ENCODE measurements at regions not wholly inside any gene's neighbourhood (a gene's known extent, or its start where the extent isn't known, plus 50 kb on each side); places are given as distances from the start of the nearest gene placed in this dataset.
A peak's percentile ranks its signal among the peaks of the same experiment; 100 is the strongest.

DNA sequence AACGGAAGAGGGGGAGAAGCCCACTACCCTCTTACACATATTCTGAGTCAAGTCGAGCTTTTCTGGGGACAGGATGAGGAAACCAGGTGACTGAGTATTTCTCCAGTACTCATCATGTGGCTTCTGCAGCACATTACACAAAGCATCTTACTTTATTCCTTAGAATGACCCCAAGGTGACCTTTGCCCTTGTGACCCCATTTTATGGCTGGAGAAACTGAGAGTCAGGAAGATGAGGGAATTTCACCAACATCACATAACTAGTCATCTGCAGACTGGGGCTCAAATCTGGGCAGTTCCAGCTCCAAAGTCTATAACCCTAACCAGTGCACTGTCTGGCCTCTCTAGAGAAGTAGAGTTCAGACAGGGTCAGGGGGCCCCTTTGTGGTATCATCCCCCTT is 707.0 kb downstream of the UQCRFS1 start:
- Histone ChIP-seq H3K4me2 (ENCODE audit: insufficient read depth, low read length, poor library complexity, severe bottlenecking) (no peak overlapping the region), H3K14ac (ENCODE audit: low read length) (no peak overlapping the region), H3K4me1 (ENCODE audit: control insufficient read depth in 2 of 2, insufficient read depth in 1 of 2, low read depth in 1 of 2, low read length in 2 of 2) (peaks cover 0 to 16% of the 10 kb centered on the region in 2 donors), H3K23ac (ENCODE audit: low read depth, low read length, poor library complexity) (no peak overlapping the region), H3K27ac (replicated peaks; ENCODE audit: low read length) (no peak overlapping the region), H4K91ac (ENCODE audit: low read depth, low read length, poor library complexity) (no peak overlapping the region), H2BK5ac (ENCODE audit: low read length) (no peak overlapping the region), H3K4ac (ENCODE audit: low read length) (no peak overlapping the region), H2AK5ac (ENCODE audit: low read depth, low read length) (no peak overlapping the region), H3K9ac (ENCODE audit: low read depth, low read length, poor library complexity) (no peak overlapping the region), H2BK120ac (ENCODE audit: low read depth, low read length) (no peak overlapping the region), H3K9me3 (replicated peaks in 1 of 2; ENCODE audit: control insufficient read depth in 2 of 2, insufficient read depth in 1 of 2, low read depth in 1 of 2, low read length in 2 of 2) (no peaks in the 10 kb centered on the region), H3K36me3 (replicated peaks in 1 of 2; ENCODE audit: control insufficient read depth in 2 of 2, insufficient read depth in 2 of 2, low read length in 2 of 2) (no peaks in the 10 kb centered on the region), H2AFZ (ENCODE audit: low read length) (no peak overlapping the region), H4K8ac (ENCODE audit: low read depth, low read length) (no peak overlapping the region), H2BK12ac (ENCODE audit: low read length) (no peak overlapping the region), H3K79me1 (ENCODE audit: low read depth, low read length) (no peaks in the 10 kb centered on the region), H3K4me3 (ENCODE audit: low read length in 2 of 2) (no peak overlapping the region), H2BK15ac (ENCODE audit: low read length) (no peak overlapping the region), H3K18ac (ENCODE audit: low read length) (no peak overlapping the region), H3K27me3 (ENCODE audit: control insufficient read depth in 3 of 3, insufficient read depth in 3 of 3, low read depth in 1 of 3, low read length in 3 of 3) (no peaks in the 10 kb centered on the region)
- no peak for DNase-seq (ENCODE audit: low spot score)
- no CpG with 5 or more reads among the region's 2 CpGs for WGBS, 2 donors (ENCODE audit: extremely low coverage in 2 of 2, insufficient read length in 2 of 2, insufficient replicate concordance in 1 of 2)

- Histone ChIP-seq H3K4me3 (ENCODE audit: low read length in 2 of 2) (no peak overlapping the region), H3K4me2 (ENCODE audit: insufficient read depth, low read length, poor library complexity, severe bottlenecking) (no peak overlapping the region), H2BK15ac (ENCODE audit: low read length) (no peak overlapping the region), H3K9ac (ENCODE audit: low read depth, low read length, poor library complexity) (no peak overlapping the region), H2BK5ac (ENCODE audit: low read length) (no peak overlapping the region), H3K79me1 (ENCODE audit: low read depth, low read length) (no peaks in the 10 kb centered on the region), H4K91ac (ENCODE audit: low read depth, low read length, poor library complexity) (no peak overlapping the region), H2AFZ (ENCODE audit: low read length) (no peak overlapping the region), H3K27ac (replicated peaks; ENCODE audit: low read length) (no peak overlapping the region), H3K27me3 (ENCODE audit: control insufficient read depth in 3 of 3, insufficient read depth in 3 of 3, low read depth in 1 of 3, low read length in 3 of 3) (no peaks in the 10 kb centered on the region), H3K23ac (ENCODE audit: low read depth, low read length, poor library complexity) (no peak overlapping the region), H3K14ac (ENCODE audit: low read length) (no peak overlapping the region), H4K8ac (ENCODE audit: low read depth, low read length) (no peak overlapping the region), H2AK5ac (ENCODE audit: low read depth, low read length) (no peak overlapping the region), H3K36me3 (replicated peaks in 1 of 2; ENCODE audit: control insufficient read depth in 2 of 2, insufficient read depth in 2 of 2, low read length in 2 of 2) (no peaks in the 10 kb centered on the region), H3K4me1 (ENCODE audit: control insufficient read depth in 2 of 2, insufficient read depth in 1 of 2, low read depth in 1 of 2, low read length in 2 of 2) (peaks cover 0 to 16% of the 10 kb centered on the region in 2 donors), H3K18ac (ENCODE audit: low read length) (peak overlapping the region; percentile 56), H2BK12ac (ENCODE audit: low read length) (no peak overlapping the region), H2BK120ac (ENCODE audit: low read depth, low read length) (no peak overlapping the region), H3K9me3 (replicated peaks in 1 of 2; ENCODE audit: control insufficient read depth in 2 of 2, insufficient read depth in 1 of 2, low read depth in 1 of 2, low read length in 2 of 2) (no peaks in the 10 kb centered on the region), H3K4ac (ENCODE audit: low read length) (no peak overlapping the region)
- no CpG with 5 or more reads among the region's 3 CpGs for WGBS, 2 donors (ENCODE audit: extremely low coverage in 2 of 2, insufficient read length in 2 of 2, insufficient replicate concordance in 1 of 2)
- no peak for DNase-seq (ENCODE audit: low spot score)
Observed at GRCh38 chr19:28505134-28505533, 707.8 kb downstream of the UQCRFS1 start.

DNA sequence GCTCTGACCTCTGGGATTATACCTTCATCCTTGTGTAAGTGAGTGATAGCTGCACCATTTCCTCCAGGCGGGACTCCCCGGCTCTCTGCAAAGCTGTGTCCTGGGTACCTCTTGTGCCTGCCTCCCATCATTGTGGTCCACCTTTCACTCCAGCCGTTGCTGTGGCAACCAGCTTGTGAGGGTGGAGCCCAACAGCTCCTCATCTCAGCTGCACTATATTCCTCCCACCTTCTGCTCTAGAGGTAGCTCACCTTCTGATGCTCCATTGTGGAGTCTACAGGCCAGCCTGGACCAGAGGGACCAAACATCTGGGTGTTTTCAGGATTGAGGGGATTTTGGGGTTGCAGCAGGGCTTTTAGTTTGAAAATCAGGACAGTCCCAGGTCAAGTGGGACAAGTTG is 708.2 kb downstream of the UQCRFS1 start:
- H2AK5ac ChIP-seq (ENCODE audit: low read depth, low read length): no peak overlapping the region
- H4K91ac ChIP-seq (ENCODE audit: low read depth, low read length, poor library complexity): no peak overlapping the region
- no peak overlapping the region for H2BK120ac ChIP-seq (ENCODE audit: low read depth, low read length)
- no peak overlapping the region for H3K9ac ChIP-seq (ENCODE audit: low read depth, low read length, poor library complexity)
- peak overlapping the region; percentile 14 for H3K23ac ChIP-seq (ENCODE audit: low read depth, low read length, poor library complexity)
- H3K27ac ChIP-seq (replicated peaks; ENCODE audit: low read length): no peak overlapping the region
- no peak for DNase-seq (ENCODE audit: low spot score)
- H3K27me3 ChIP-seq (ENCODE audit: control insufficient read depth in 3 of 3, insufficient read depth in 3 of 3, low read depth in 1 of 3, low read length in 3 of 3): no peaks in the 10 kb centered on the region
- H3K4me2 ChIP-seq (ENCODE audit: insufficient read depth, low read length, poor library complexity, severe bottlenecking): no peak overlapping the region
- no CpG with 5 or more reads among the region's 3 CpGs for WGBS, 2 donors (ENCODE audit: extremely low coverage in 2 of 2, insufficient read length in 2 of 2, insufficient replicate concordance in 1 of 2)
- no peak overlapping the region for H3K4ac ChIP-seq (ENCODE audit: low read length)
- peak overlapping the region; percentile 56 for H3K18ac ChIP-seq (ENCODE audit: low read length)
- H2BK5ac ChIP-seq (ENCODE audit: low read length): no peak overlapping the region
- no peak overlapping the region for H2BK12ac ChIP-seq (ENCODE audit: low read length)
- no peak overlapping the region for H2BK15ac ChIP-seq (ENCODE audit: low read length)
- H3K14ac ChIP-seq (ENCODE audit: low read length): no peak overlapping the region
- no peaks in the 10 kb centered on the region for H3K36me3 ChIP-seq (replicated peaks in 1 of 2; ENCODE audit: control insufficient read depth in 2 of 2, insufficient read depth in 2 of 2, low read length in 2 of 2)
- no peak overlapping the region for H3K4me3 ChIP-seq (ENCODE audit: low read length in 2 of 2)
- peaks cover 0 to 16% of the 10 kb centered on the region in 2 donors for H3K4me1 ChIP-seq (ENCODE audit: control insufficient read depth in 2 of 2, insufficient read depth in 1 of 2, low read depth in 1 of 2, low read length in 2 of 2)
- H4K8ac ChIP-seq (ENCODE audit: low read depth, low read length): no peak overlapping the region
- H3K9me3 ChIP-seq (replicated peaks in 1 of 2; ENCODE audit: control insufficient read depth in 2 of 2, insufficient read depth in 1 of 2, low read depth in 1 of 2, low read length in 2 of 2): no peaks in the 10 kb centered on the region
- no peak overlapping the region for H2AFZ ChIP-seq (ENCODE audit: low read length)
- H3K79me1 ChIP-seq (ENCODE audit: low read depth, low read length): no peaks in the 10 kb centered on the region

- Histone ChIP-seq H2BK120ac (ENCODE audit: low read depth, low read length) (no peak overlapping the region), H2BK15ac (ENCODE audit: low read length) (no peak overlapping the region), H3K27me3 (ENCODE audit: control insufficient read depth in 3 of 3, insufficient read depth in 3 of 3, low read depth in 1 of 3, low read length in 3 of 3) (no peaks in the 10 kb centered on the region), H3K4me1 (ENCODE audit: control insufficient read depth in 2 of 2, insufficient read depth in 1 of 2, low read depth in 1 of 2, low read length in 2 of 2) (peaks cover 0 to 16% of the 10 kb centered on the region in 2 donors), H3K9ac (ENCODE audit: low read depth, low read length, poor library complexity) (no peak overlapping the region), H3K4me3 (ENCODE audit: low read length in 2 of 2) (no peak overlapping the region), H3K36me3 (replicated peaks in 1 of 2; ENCODE audit: control insufficient read depth in 2 of 2, insufficient read depth in 2 of 2, low read length in 2 of 2) (no peaks in the 10 kb centered on the region), H2AK5ac (ENCODE audit: low read depth, low read length) (no peak overlapping the region), H2AFZ (ENCODE audit: low read length) (no peak overlapping the region), H4K8ac (ENCODE audit: low read depth, low read length) (no peak overlapping the region), H3K4ac (ENCODE audit: low read length) (no peak overlapping the region), H4K91ac (ENCODE audit: low read depth, low read length, poor library complexity) (no peak overlapping the region), H3K18ac (ENCODE audit: low read length) (no peak overlapping the region), H3K23ac (ENCODE audit: low read depth, low read length, poor library complexity) (no peak overlapping the region), H3K4me2 (ENCODE audit: insufficient read depth, low read length, poor library complexity, severe bottlenecking) (no peak overlapping the region), H3K9me3 (replicated peaks in 1 of 2; ENCODE audit: control insufficient read depth in 2 of 2, insufficient read depth in 1 of 2, low read depth in 1 of 2, low read length in 2 of 2) (no peaks in the 10 kb centered on the region), H3K79me1 (ENCODE audit: low read depth, low read length) (no peaks in the 10 kb centered on the region), H3K14ac (ENCODE audit: low read length) (no peak overlapping the region), H2BK12ac (ENCODE audit: low read length) (peak overlapping the region; percentile 59), H2BK5ac (ENCODE audit: low read length) (no peak overlapping the region), H3K27ac (replicated peaks; ENCODE audit: low read length) (no peak overlapping the region)
- DNase-seq (ENCODE audit: low spot score): no peak
- WGBS, 2 donors (ENCODE audit: extremely low coverage in 2 of 2, insufficient read length in 2 of 2, insufficient replicate concordance in 1 of 2): no CpG with 5 or more reads among the region's 3 CpGs
Observed at GRCh38 chr19:28504139-28504538, 708.8 kb downstream of the UQCRFS1 start.

All from neuronal stem cell (in vitro differentiated cells).